GM18499 (cell line): ENCODE measurements at regions not wholly inside any gene's neighbourhood (a gene's known extent, or its start where the extent isn't known, plus 50 kb on each side); places are given as distances from the start of the nearest gene placed in this dataset.
"Not testable (repeated sequence)": the region's sequence is repeated elsewhere in the genome, so short reads cannot be mapped to it uniquely, and the experiment has no call there.

ENCODE experiments used
- ATAC-seq: cut with Tn5 transposase; IDR thresholded peaks from one replicate; pipeline ENCODE4 v1.9.1; 2021; ENCODE audit warnings: moderate number of reproducible peaks; ENCODE audit not compliant: insufficient read depth, unreplicated experiment

DNA sequence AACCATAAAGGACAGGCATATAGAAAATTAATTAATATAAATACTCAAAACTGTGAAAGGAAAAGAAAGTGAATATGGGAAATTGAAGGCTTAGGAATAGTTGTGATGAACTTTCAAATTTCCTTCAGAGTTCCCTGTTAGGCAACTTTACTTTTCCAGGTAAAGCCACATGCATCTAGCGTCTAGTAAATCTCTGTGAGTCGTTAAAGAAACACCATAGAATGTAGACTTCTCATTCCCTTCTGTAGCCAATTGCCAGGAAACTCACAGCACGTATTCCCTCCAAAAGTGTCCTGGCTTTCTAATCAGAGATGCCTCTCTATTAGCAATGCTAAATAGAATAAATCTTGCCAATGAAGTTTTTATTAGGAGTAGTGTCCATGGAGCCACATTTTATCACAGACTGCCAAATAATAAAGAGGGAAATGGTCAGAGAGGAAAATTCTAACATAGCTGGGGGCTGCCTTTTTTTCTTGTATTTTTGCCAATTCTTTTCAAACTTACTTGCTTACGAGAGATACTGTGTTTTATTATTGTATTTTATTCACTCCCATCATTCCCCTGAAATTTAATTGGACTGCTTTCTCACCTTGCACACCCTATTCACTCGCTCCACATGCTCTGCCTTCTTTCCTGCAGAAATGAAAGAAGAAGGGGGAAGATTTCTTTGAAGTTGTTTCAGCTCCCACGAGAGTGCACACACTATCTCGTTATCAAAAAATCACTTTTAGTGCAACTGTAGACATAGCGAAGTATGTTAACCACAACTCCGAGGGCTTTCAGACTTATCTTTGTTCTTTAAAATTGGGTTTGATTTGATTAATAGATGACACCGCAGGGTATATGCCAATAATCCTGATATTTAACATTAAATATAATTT, 439.0 kb downstream of the CSNK1G3 start:
- ATAC-seq, result no peak

DNA sequence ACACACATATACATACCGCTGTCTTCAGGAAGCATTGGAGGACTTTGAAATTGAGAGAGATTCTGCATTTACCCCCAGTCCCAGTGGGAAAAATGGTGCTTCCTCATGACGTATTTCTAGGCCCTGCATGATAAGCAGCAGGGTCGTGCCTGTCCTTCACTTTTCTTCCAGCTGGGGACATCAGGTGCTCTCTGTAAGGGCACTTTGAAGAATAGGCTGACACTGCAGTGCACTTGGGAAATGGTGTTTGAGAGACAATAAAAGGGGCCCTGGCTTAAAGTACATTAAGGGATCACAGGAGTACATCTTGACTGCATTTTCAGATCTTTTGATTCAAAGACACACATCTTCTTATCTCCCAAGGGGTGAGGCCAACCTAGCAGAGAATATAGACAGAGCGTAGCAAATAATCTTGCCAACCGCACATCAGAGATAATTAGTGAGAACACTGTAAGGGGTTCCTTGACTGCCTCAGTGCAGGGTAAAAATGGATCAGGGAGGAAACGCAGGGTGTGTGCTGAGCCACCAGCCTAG, 437.9 kb downstream of the CSNK1G3 start:
- ATAC-seq, result no peak

DNA sequence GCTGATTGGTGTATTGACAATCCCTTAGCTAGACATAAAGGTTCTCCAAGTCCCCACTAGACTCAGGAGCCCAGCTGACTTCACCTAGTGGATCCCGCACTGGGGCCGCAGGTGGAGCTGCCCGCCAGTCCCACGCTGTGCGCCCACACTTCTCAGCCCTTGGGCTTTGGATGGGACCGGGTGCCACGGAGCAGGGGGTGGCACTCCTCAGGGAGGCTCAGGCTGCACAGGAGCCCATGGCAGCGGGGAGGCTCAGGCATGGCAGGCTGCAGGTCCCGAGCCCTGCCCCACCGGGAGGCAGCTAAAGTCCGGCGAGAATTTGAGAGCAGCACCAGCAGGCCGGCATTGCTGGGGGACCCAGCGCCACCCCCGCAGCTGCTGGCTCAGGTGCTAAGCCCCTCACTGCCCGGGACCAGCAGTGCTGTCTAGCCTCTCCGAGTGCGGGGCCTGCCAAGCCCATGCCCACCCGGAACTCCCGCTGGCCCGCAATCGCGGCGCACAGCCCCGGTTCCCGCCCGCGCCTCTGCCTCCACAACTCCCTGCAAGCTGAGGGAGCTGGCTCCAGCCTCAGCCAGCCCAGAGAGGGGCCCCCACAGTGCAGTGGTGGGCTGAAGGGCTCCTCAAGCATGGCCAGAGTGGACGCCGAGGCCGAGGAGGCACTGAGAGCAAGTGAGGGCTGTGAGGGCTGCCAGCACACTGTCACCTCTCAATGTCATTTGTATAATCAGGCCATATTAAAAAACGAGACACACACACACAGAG, 437.2 kb downstream of the CSNK1G3 start:
- no peak for ATAC-seq

DNA sequence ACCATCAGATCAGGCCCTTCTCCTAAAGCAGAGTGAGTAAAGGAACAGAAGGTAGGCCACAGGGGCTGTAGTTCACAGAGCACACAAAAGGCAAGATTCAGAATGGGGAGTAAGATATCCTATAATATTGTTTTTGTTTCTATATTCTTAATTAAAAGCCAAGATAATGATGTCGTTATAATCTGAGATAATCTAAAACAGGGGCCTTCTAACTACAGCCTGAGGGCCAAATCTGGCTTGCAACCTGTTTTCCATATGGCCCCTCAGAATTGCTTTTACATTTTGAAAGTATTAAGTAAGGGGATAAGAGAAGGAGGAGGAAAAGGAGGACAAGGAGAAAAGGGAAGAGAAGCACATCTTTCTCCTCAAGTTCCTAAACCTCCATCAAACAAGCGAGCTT, 435.8 kb downstream of the CSNK1G3 start:
- ATAC-seq, result no peak

DNA sequence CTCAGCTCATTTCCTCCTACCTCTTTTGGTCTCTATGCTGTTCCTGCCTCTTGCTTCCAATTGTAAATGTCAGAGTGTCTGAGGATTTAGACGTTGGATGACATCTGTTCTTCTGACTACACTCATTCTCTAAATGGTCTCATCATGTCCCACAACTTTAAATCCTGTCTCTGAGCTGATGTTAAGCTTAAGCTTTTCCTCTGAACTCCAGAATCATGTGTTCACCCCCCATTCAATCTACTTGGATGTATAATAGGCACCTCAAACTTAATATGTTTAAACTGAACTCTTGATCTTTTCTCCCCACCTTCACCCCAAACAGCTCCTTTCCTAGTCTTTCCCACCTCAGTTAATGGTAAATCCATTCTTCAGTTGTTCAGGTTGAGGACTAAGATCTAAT, 433.6 kb downstream of the CSNK1G3 start:
- no peak for ATAC-seq

DNA sequence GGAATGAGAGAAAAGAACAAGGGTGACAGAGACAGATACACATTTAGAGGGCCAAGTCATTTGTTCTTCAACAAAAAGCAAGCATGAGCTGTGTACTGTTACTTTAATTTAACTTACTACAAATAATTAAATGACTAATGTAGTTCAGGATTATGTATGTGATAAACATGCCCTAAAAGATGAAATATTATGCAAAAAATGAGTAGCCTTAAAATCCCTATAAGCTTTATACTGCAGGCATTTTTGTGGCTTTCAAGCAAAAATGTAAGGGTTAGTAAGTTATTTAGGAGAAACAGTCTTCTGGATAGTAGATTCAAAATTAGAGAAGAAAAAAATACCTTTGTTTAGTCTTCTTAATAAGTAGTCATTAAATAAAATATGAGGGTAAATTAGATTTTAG, 431.2 kb downstream of the CSNK1G3 start:
- no peak for ATAC-seq

DNA sequence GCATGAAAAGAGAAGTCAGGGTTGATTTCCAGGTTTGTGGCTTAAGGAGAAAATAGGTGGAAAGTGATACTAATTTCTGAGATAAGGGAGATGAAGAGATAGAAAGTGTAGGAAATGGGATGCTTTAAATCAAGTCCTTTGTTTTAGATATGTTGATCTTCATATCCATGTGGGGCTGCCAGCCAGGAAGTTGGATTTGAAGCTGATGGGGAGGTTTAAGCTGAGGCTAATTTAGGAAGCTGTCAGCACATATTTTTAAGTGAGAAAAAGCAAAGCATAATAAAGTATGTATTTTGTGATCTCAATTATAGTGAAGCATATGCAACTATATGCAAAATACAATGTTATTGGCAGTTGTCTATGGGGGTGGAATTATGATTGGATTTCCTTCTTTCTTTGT, 428.4 kb downstream of the CSNK1G3 start:
- ATAC-seq, result no peak

DNA sequence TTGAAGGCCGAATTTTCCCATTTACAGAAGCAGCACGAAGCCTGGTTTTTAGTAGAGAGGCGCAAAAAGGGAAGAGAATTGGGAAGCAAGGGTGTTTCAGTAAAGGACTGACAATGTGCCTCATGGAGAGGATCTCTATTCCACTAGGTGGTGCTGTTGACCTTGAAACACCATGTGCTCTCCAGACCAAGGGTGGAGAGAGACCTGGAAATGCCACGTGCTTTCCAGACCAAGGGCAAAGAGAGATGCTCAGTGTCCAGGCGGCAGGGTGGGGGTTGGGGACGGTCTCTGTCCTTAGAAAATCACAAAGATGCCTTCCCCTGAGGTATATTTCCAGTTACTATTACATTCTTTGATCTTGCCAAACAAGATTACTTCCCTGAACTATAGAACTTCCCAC, 425.3 kb downstream of the CSNK1G3 start:
- no peak for ATAC-seq

DNA sequence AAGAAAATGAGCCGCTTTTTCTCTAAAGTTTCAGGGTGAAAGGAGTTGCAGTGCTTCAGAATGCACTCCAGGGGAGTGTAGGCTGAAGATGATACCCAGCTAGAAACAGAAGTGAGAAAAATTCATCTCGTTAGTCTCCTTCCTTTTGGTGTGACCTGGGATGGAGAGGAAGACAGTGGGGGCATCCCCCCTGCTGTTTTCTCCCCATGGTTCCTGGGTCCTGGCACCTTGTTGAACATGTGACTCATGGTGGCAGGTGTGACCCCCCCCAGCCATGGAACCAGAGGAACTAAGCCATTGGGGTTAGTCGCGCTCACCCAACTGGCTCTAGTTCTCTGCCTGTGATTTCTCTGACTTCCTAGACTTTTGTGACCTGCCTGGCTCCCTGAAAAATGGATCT, 424.6 kb downstream of the CSNK1G3 start:
- ATAC-seq, result no peak

DNA sequence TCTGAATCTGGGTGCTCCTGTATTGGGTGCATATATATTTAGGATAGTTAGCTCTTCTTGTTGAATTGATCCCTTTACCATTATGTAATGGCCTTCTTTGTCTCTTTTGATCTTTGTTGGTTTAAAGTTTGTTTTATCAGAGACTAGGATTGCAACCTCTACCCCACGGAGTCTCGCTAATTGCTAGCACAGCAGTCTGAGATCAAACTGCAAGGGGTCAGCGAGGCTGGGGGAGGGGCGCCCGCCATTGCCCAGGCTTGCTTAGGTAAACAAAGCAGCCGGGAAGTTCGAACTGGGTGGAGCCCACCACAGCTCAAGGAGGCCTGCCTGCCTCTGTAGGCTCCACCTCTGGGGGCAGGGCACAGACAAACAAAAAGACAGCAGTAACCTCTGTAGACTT, 421.8 kb downstream of the CSNK1G3 start:
- not testable (repeated sequence) for ATAC-seq

DNA sequence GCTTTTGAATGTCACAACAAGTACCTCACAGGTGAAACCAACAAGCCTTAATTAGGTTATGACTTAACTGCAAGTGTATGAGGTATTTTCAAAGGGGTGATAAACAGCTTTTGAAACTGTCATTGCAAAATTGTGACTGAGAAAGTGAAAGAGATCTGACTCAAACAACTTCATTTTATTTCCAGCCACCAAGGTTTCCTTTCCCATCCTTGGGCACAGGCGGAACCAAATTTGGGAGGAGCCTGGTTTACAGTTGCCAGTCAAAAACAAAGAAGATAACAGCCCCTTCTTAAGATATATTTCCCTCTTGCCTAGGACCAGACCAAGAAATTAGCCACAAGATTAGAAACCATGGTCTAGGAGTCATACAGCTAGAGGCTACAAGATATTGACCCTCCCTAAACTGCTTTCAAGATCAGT, 417.1 kb downstream of the CSNK1G3 start:
- no peak for ATAC-seq

DNA sequence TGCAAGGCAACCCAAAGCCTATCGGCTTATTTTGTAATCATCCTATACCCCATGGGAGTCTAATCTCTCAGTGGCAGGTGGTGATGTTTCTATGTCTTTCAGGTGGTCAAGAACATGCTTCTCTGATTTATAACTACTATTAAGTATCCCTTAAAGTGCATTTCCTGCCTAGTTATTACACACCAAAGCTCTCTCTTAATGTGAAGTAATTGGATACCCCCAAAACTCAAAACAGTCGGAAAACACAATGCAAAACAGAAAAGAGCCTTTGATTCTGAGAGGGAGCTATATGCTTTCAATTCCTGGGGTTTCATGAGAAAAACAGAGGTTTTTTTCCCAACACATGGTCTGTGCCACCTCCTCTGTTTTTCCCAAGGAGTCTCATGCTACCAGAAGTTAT, 416.4 kb downstream of the CSNK1G3 start:
- ATAC-seq, result no peak

DNA sequence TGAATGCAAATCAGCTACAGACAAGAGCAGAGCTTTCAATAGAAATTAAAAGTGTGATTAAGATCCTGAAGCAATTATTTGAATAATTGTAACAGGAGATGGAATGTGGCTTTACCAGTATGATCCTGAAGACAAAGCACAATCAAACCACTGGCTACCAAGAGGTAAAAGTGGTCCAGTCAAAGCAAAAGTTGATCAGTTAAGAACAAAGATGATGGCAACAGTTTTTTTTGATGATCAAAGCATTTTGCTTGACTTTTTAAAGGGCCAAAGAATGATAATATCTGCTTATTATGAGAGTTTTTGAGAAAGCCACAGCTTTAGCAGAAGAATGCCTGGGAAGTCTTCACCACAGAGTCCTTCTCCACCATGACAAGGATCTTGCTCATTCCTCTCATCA, 409.2 kb downstream of the CSNK1G3 start:
- ATAC-seq, result no peak

DNA sequence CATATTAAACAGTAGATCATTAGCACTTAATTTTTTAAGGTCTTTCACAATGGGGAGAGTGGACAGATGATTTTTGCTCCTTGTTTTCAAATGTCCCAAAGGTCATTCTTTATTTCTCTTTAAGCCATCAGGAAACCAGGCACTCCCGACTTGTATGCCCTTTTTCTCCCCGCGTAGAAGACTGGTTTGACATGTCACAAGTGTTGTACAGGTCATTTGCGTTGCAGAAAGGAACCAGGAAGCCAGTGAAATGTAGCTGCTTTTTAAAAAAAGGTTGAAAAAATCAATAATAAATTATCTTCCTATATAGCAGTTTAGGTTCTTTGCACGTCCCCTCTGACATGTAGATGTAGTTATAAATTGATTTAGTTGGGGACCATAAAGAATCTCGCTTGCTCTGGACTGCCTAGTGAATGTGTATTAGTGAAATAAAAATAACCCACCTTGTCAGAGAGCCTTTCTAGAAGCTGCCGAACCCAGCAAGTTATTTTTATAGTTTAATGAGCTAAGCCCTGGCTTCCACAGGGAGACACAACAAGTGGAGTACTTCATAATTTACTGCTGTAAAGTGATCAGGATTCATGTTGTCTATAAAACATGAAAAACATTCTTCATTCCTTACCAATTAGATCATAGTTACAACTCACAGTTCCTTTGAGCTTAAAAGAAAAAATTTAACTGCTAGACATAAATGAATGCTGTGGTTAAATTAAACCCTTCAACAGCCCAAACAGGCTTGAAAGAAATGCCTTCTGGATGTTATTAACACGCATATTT, 404.6 kb downstream of the CSNK1G3 start:
- no peak for ATAC-seq

DNA sequence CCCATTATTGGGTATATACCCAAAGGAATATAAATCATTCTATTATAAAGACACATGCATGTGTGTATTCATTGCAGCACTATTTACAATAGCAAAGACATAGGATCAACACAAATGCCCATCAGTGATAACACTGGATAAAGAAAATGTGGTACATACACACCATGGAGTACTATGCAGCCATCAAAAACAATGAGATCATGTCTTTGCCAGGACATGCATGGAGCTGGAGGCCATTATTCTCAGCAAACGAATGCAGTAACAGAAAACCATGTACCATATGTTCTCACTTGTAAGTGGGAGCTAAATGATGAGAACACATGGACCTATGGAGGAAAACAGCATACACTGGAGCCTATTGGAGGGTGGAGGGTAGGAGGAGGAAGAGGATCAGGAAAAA, 402.4 kb downstream of the CSNK1G3 start:
- ATAC-seq, result no peak

DNA sequence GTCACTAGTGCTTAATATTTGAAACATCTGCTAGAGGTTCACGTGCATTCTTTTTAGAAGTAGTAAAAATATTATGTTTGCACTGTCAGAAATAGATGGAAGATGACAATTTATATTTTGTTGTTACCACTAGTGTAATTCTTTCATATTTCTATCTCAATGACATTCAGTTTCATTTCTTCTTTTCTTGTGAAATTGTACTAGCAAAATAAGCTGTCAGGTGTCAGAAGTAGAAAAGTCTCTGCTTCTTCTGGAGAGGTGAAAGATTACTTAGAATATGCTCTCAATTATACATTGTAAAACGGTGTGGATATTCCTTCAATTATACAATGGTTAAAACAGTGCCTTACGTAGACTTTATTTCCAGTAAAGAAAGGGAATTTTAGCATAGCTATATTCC, 395.4 kb downstream of the CSNK1G3 start:
- ATAC-seq, result no peak

DNA sequence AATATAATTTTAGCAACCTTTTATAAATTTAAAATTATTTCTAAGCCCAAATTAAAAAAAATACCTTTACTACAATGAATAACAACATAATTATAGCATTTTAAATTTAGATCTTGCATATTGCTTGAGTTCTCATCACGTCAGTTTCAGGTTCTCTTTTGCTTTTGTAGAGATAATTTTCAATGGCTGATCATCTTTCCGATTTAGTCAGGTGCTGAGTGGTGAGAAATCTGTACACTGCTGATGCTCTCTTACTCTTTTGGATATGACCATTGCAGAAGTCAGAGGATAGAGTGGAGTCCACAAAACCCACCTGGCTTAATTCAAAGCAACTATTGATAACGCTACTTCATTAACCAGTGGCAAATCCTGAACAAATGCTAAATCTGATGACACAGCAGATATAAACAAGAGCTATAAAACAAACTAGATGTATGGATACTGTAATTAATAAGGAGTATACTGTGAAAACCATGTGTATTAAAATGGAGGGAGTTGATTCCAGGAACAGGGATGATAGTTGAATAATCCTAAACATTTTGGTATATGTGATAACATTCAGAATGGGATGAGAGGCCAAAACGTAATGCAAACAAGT, 394.8 kb downstream of the CSNK1G3 start:
- ATAC-seq, result no peak

DNA sequence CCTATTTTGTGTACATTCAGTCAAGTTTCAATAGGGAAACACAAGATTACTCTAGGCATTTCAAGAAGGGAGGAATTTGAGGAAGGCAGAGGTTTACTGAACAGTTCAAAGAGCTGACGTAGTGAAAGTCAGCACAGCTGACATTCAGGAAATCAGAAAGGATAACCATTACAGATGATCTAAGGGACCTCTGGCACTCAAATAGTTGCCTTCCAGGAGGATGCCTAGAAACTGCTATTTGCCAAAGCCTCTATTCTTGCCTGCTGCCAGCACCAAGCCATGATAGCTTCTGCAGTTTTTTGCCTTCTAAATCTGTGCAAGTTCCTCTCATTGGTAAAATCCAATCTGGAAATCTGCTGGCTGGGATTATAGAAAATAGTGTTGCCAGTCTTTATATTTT, 373.1 kb downstream of the CSNK1G3 start:
- ATAC-seq, result no peak

DNA sequence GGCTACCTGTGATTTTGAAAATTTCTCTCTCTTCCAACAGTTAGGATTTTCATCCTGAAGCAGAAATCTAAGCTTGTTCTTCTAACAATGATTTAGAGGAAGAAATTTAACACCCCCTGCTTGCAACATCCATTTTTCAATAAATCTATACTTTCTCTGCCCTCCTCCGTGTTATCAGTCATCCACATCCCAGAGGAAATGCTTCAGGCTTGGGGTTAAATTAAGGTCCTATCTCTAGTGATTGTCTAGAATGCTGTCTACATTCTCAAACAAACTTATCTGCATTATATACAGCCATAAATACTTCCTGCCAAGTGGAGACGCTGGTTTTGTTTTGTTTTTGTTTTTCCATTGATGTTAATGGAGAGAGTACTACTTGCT, 371.0 kb downstream of the CSNK1G3 start:
- ATAC-seq, result no peak

DNA sequence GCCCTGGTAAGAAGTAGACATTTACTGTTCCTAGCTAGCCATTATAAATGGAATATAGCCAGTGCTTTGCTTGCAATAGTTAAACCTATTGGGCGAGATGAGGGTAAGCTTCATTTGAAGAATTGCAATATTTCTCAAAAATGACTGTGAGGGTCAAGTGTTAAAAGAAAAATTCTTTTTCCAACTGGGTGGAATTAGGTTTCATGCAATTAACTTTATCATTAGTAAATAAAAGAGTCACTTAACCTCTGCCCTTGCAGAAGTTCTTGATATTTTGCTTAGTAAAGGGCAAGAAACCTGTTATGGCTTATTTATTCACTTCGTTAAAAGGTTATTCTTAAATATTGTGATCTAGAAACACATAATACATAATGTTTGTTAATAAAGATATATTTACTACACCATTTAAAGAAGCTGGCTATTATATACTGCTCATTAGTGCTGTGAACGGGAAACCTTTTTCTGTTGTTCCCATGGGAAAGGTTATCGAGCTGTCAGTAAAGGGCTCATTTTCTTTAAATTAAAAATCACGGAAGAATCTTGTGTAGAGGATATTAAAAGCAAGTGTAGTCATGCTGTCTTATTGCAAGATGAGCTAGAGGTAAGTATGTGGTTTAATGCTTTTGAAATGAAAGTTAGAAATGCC, 370.5 kb downstream of the CSNK1G3 start:
- no peak for ATAC-seq
